WI38 (cell line): ENCODE measurements at regions not wholly inside any gene's neighbourhood (a gene's known extent, or its start where the extent isn't known, plus 50 kb on each side); places are given as distances from the start of the nearest gene placed in this dataset.
"Not testable (repeated sequence)": the region's sequence is repeated elsewhere in the genome, so short reads cannot be mapped to it uniquely, and the experiment has no call there.

ENCODE experiments used
- H3K4me3 ChIP-seq: 2 replicates; pipeline ENCODE4 v1.5.1; 2011; ENCODE audit warnings: low read depth, mild to moderate bottlenecking, control low read depth, low read length
- CTCF ChIP-seq: IDR thresholded peaks from 2 replicates; pipeline ENCODE4 v1.5.1; 2012; ENCODE audit warnings: low read depth, mild to moderate bottlenecking, control low read depth, low read length

DNA sequence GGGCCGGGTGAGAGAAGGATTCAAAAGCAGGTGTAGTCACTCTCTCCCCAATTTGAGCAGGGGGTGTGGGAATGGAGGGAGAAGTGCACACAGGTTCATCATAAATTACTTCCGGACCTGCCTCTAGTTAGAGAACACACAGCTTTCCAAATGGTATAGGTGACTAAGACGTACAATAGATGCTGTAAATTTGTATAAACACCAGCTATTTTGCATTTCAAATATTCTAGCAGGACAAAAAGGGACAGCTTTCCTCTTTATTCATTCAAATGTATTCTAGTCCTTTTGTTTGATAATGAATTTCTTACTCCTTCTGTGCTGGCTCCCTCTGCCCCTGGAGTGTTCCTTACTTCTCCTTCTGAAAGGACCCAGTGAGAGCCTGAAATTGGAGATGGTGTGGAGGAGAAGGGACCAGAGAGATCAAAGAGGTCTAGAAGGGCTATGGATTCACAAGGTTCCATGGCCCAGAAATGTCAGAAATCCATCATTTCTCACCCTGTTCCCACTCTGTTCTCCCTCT lies 53.2 kb upstream of the SH3BP4 start:
- no peak for TF ChIP-seq CTCF

GRCh38 chr2:234888442-234888841 lies 63.4 kb upstream of the SH3BP4 start:
- H3K4me3 ChIP-seq: not testable (repeated sequence)

More for the DNA sequence above, 53.2 kb upstream of the SH3BP4 start:
- H3K4me3 ChIP-seq: no peak overlapping the region

DNA sequence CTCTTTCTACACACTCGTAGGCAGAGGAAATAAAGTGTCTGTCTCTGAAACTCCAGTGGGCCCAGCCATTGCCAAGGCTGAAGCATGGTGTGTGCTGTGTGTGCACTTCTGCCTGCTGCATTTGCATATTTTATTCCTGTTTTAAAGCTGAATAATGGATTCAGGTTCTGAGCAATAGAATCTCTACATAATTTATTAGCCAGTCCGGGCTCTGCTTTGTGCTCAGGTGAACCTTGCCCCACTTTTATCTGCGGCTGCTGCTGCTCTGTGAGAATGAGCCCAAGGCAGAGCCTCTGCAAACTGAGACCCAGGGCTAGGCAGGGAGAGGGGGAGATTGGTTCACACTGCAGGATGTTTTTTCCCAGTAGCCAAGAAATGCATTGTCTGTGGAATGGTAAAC lies 64.6 kb upstream of the SH3BP4 start:
- H3K4me3 ChIP-seq: no peak overlapping the region
- no peak for TF ChIP-seq CTCF

DNA sequence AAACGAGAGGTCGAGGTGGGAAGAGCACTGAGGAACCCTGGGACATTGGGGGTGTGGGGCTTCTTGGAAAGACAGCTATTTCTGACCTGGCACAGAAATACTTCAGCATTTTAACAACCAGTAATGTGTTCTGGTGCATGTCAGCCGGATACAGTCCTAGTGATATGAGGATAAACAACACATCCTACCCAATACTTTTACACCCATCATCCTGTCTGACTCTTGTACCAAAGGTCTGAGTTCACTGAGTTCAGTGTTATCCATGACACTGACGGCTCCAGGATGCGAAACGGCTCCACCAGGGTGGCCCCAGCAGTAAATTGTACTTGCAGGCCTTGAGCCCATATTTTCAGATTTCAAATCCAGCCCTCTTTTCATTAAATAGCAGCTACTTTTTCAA lies 65.9 kb upstream of the SH3BP4 start:
- TF ChIP-seq CTCF: no peak

GRCh38 chr2:234885118-234885517 lies 66.7 kb upstream of the SH3BP4 start:
- TF ChIP-seq CTCF: no peak

More for the DNA sequence above, 65.9 kb upstream of the SH3BP4 start:
- H3K4me3 ChIP-seq: no peak overlapping the region

DNA sequence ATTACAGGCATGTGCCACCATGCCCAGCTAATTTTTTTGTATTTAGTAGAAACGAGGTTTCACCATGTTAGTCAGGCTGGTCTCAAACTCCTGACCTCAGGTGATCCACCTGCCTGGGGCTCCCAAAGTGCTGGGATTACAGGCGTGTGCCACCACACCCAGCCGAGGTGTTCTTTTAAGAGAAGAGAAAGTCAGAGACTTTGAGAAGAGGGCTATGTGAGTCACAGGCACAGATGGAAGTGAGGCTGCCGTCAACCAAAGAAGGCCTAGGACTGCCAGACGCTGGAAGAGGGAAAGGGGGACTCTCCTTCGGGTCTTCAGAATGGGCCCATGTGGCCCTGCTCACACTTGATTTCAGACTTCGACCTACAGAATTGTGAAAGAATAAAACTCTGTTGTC lies 67.2 kb upstream of the SH3BP4 start:
- H3K4me3 ChIP-seq: no peak overlapping the region
- TF ChIP-seq CTCF: no peak

More at GRCh38 chr2:234885118-234885517, 66.7 kb upstream of the SH3BP4 start:
- H3K4me3 ChIP-seq: no peak overlapping the region

DNA sequence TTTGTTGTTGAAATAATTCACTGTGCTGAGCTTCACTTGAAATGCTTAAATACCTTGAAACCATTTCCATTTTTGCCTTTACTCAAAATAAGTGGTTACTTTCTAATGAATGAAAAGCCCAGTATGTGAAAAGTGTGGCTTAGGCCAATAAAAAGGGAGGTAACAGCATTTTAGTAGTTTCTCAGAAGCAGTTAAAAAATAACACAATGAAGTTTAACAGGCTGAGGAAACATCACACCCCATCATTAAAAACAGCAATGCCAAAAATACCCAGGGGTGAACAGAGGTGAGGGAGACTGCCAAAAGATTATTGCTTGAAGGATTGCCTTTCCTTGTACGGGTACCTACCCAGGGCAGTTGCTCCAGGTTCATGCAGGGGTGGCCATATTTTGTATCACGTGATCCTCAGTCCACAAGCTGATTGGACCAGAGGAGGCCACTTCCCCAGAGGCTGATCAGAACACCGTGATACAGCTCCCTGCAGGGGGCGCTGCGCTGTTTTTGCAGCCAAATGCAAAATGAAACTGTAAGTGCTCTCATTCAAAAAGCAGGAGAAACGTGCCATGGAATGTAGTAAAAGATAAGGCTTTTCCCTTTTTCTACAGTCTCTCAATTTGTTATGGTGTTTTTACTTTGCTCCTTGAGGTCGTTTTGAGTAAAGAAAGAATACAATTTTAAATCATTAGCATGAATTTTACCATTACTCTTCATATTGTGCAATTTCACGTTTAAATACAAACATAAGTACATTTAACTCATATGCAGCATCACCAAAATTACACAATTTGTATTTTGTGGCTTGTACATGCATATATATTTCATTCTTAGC lies 70.2 kb upstream of the SH3BP4 start:
- peak; percentile 82 for TF ChIP-seq CTCF
- H3K4me3 ChIP-seq: peak overlapping the region; percentile 35
